ENCODE measurements at regions not wholly inside any gene's neighbourhood (a gene's known extent, or its start where the extent isn't known, plus 50 kb on each side); places are given as distances from the start of the nearest gene placed in this dataset.

DNA sequence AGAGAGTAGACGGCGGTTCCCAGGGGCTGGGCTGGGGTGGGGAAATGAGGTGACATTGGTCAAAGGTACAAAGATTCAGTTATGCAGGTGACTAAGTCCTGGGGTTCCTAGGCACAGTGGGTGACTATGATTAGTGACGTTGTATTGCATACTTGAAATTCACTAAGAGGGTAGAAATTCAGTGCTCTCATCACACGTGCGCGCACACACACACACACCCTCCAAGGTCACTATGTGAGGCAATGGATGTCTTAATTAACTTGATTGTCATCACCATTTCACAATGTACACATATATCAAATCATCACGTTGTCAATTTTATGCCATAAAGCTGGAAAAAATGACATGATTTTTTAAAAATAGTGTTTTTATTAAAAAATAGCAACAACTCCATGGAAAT, 92.9 kb upstream of the ALKAL2 start:
- Histone ChIP-seq H3K79me2 (ENCODE audit: control insufficient read depth, insufficient read depth, low read length) (no peaks in the 10 kb centered on the region), H3K9me1 (replicated peaks; ENCODE audit: control insufficient read depth, extremely low read depth, insufficient read depth, low read length) (no peaks in the 10 kb centered on the region), H3K27ac (ENCODE audit: insufficient read depth, low read depth, low read length) (no peak overlapping the region), H3K9me3 (replicated peaks; ENCODE audit: control insufficient read depth, insufficient read depth, low read length) (peaks cover 5% of the 10 kb centered on the region), H3K27me3 (ENCODE audit: control insufficient read depth in 2 of 2, insufficient read depth in 2 of 2, low read length in 2 of 2) (no peaks in the 10 kb centered on the region), H3K4me2 (ENCODE audit: insufficient read depth, low read length) (no peak overlapping the region), H2AFZ (ENCODE audit: low read depth, low read length) (no peak overlapping the region), H4K20me1 (replicated peaks; ENCODE audit: control insufficient read depth, extremely low read depth, insufficient read depth, low read length) (no peaks in the 10 kb centered on the region), H3K36me3 (ENCODE audit: control insufficient read depth in 2 of 2, extremely low read depth in 1 of 2, insufficient read depth in 2 of 2, low read length in 2 of 2) (no peaks in the 10 kb centered on the region), H3K4me1 (ENCODE audit: control insufficient read depth, extremely low read depth, insufficient read depth, low read length) (no peaks in the 10 kb centered on the region), H3K4me3 (replicated peaks in 1 of 3; ENCODE audit: insufficient read depth in 1 of 3, low read depth in 1 of 3, low read length in 3 of 3) (no peak overlapping the region), H3K9ac (replicated peaks; ENCODE audit: extremely low read depth, insufficient read depth, low read length) (no peak overlapping the region)
- intact Hi-C loops (cut with micrococcal nuclease) = no loop called here
- ChIA-PET POLR2A (no interaction called here), CTCF (no interaction called here)
- BruUV-seq (replicated peaks) = no TSS peak
- no peak for DNase-seq (ENCODE audit: low read depth, low spot score)
- no peak for FAIRE-seq
- dilution Hi-C loops (cut with MboI; ENCODE audit: extremely low pct_ligation_motif_present, low sequenced_read_pairs) = no loop called here
- no peak for TF ChIP-seq POLR2A (IDR thresholded peaks at IDR 0.05; ENCODE audit: low read depth, low read length)
- TF ChIP-seq, protein P1, sequence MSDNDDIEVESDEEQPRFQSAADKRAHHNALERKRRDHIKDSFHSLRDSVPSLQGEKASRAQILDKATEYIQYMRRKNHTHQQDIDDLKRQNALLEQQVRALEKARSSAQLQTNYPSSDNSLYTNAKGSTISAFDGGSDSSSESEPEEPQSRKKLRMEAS (IDR thresholded peaks at IDR 0.05; ENCODE audit: insufficient read depth, insufficient read length) = no peak
- no peak for TF ChIP-seq FOS (IDR thresholded peaks at IDR 0.05; ENCODE audit: borderline replicate concordance, insufficient read depth, low read length)
- TF ChIP-seq POLR2AphosphoS5 (IDR thresholded peaks at IDR 0.05; ENCODE audit: insufficient read depth, low read depth, low read length) = no peak
- TF ChIP-seq GATA2 (IDR thresholded peaks at IDR 0.05; ENCODE audit: insufficient read depth, insufficient read length, low read depth, low read length) = no peak
- TF ChIP-seq, protein P2, sequence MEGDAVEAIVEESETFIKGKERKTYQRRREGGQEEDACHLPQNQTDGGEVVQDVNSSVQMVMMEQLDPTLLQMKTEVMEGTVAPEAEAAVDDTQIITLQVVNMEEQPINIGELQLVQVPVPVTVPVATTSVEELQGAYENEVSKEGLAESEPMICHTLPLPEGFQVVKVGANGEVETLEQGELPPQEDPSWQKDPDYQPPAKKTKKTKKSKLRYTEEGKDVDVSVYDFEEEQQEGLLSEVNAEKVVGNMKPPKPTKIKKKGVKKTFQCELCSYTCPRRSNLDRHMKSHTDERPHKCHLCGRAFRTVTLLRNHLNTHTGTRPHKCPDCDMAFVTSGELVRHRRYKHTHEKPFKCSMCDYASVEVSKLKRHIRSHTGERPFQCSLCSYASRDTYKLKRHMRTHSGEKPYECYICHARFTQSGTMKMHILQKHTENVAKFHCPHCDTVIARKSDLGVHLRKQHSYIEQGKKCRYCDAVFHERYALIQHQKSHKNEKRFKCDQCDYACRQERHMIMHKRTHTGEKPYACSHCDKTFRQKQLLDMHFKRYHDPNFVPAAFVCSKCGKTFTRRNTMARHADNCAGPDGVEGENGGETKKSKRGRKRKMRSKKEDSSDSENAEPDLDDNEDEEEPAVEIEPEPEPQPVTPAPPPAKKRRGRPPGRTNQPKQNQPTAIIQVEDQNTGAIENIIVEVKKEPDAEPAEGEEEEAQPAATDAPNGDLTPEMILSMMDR (IDR thresholded peaks at IDR 0.05; ENCODE audit: extremely low read depth in 1 of 2, insufficient read depth in 1 of 2, low read depth in 1 of 2, low read length in 2 of 2) = no peak
- TF ChIP-seq MYC (IDR thresholded peaks at IDR 0.05; ENCODE audit: low read depth, low read length) = no peak

- Histone ChIP-seq H3K36me3 (ENCODE audit: control insufficient read depth in 2 of 2, extremely low read depth in 1 of 2, insufficient read depth in 2 of 2, low read length in 2 of 2) (no peaks in the 10 kb centered on the region), H4K20me1 (replicated peaks; ENCODE audit: control insufficient read depth, extremely low read depth, insufficient read depth, low read length) (no peaks in the 10 kb centered on the region), H3K9ac (replicated peaks; ENCODE audit: extremely low read depth, insufficient read depth, low read length) (no peak overlapping the region), H3K4me1 (ENCODE audit: control insufficient read depth, extremely low read depth, insufficient read depth, low read length) (no peaks in the 10 kb centered on the region), H3K4me3 (replicated peaks in 1 of 3; ENCODE audit: insufficient read depth in 1 of 3, low read depth in 1 of 3, low read length in 3 of 3) (no peak overlapping the region), H2AFZ (ENCODE audit: low read depth, low read length) (no peak overlapping the region), H3K79me2 (ENCODE audit: control insufficient read depth, insufficient read depth, low read length) (no peaks in the 10 kb centered on the region), H3K27me3 (ENCODE audit: control insufficient read depth in 2 of 2, insufficient read depth in 2 of 2, low read length in 2 of 2) (no peaks in the 10 kb centered on the region), H3K9me3 (replicated peaks; ENCODE audit: control insufficient read depth, insufficient read depth, low read length) (peaks cover 4% of the 10 kb centered on the region), H3K27ac (ENCODE audit: insufficient read depth, low read depth, low read length) (no peak overlapping the region), H3K4me2 (ENCODE audit: insufficient read depth, low read length) (no peak overlapping the region), H3K9me1 (replicated peaks; ENCODE audit: control insufficient read depth, extremely low read depth, insufficient read depth, low read length) (no peaks in the 10 kb centered on the region)
- intact Hi-C loops (cut with micrococcal nuclease) = no loop called here
- no TSS peak for BruUV-seq (replicated peaks)
- TF ChIP-seq GATA2 (IDR thresholded peaks at IDR 0.05; ENCODE audit: insufficient read depth, insufficient read length, low read depth, low read length) = no peak
- no peak for TF ChIP-seq MYC (IDR thresholded peaks at IDR 0.05; ENCODE audit: low read depth, low read length)
- no peak for TF ChIP-seq EZH2 (IDR thresholded peaks at IDR 0.05; ENCODE audit: borderline replicate concordance, low read depth, low read length, severe bottlenecking)
- TF ChIP-seq POLR2A (IDR thresholded peaks at IDR 0.05; ENCODE audit: low read depth, low read length) = no peak
- TF ChIP-seq FOS (IDR thresholded peaks at IDR 0.05; ENCODE audit: borderline replicate concordance, insufficient read depth, low read length) = no peak
- TF ChIP-seq, protein P2 (IDR thresholded peaks at IDR 0.05; ENCODE audit: extremely low read depth in 1 of 2, insufficient read depth in 1 of 2, low read depth in 1 of 2, low read length in 2 of 2) = no peak
- TF ChIP-seq, protein P1 (IDR thresholded peaks at IDR 0.05; ENCODE audit: insufficient read depth, insufficient read length) = no peak
- TF ChIP-seq POLR2AphosphoS5 (IDR thresholded peaks at IDR 0.05; ENCODE audit: insufficient read depth, low read depth, low read length) = no peak
- DNase-seq (ENCODE audit: low read depth, low spot score) (no peak), FAIRE-seq (no peak)
- CTCF ChIA-PET = no interaction called here
- dilution Hi-C loops (cut with MboI; ENCODE audit: extremely low pct_ligation_motif_present, low sequenced_read_pairs) = no loop called here
- POLR2A ChIA-PET = no interaction called here
Measured at GRCh38 chr2:380221-380620, 92.3 kb upstream of the ALKAL2 start.

Measured in endothelial cell of umbilical vein (primary cell).